Neural cell (in vitro differentiated cells): ENCODE measurements at regions not wholly inside any gene's neighbourhood (a gene's known extent, or its start where the extent isn't known, plus 50 kb on each side); places are given as distances from the start of the nearest gene placed in this dataset.

Experiments
- CTCF ChIP-seq: fragments of 450-650 bp; IDR thresholded peaks from 2 replicates; pipeline ENCODE4 v1.5.1; 2014; ENCODE audit warnings: antibody characterized with exemption, mild to moderate bottlenecking, moderate library complexity; ENCODE audit not compliant: poor library complexity, severe bottlenecking
- EP300 ChIP-seq: fragments of 450-650 bp; conservative IDR thresholded peaks from 2 replicates; pipeline ENCODE4 v1.6.1; 2014; ENCODE audit warnings: antibody characterized with exemption, mild to moderate bottlenecking, moderate library complexity; ENCODE audit not compliant: poor library complexity, severe bottlenecking
- EZH2 ChIP-seq: fragments of 200-600, 300-800 bp; shearing (Covaris generic), sonication (generic); IDR thresholded peaks from 2 replicates; pipeline ENCODE4 v1.6.1; 2014; ENCODE audit warnings: antibody characterized with exemption, low read length, borderline replicate concordance, mild to moderate bottlenecking; ENCODE audit not compliant: insufficient read depth, poor library complexity, severe bottlenecking
- POLR2AphosphoS5 ChIP-seq: IDR thresholded peaks from 2 replicates; pipeline ENCODE4 v1.6.1; 2012
- RAD21 ChIP-seq: fragments of 450-650 bp; conservative IDR thresholded peaks from 2 replicates; pipeline ENCODE4 v1.6.1; 2014; ENCODE audit warnings: antibody characterized with exemption, mild to moderate bottlenecking, moderate library complexity
- REST ChIP-seq: IDR thresholded peaks from 2 replicates; pipeline ENCODE4 v1.6.1; 2012; ENCODE audit warnings: borderline replicate concordance
- SMC3 ChIP-seq: fragments of 450-650 bp; conservative IDR thresholded peaks from 2 replicates; pipeline ENCODE4 v1.6.1; 2014; ENCODE audit warnings: antibody characterized with exemption, mild to moderate bottlenecking, moderate library complexity; ENCODE audit not compliant: poor library complexity
- TAF1 ChIP-seq: IDR thresholded peaks from 2 replicates; pipeline ENCODE4 v1.6.1; 2012; ENCODE audit warnings: low read depth

GRCh38 chr5:104198156-104198555, 635.6 kb upstream of the NUDT12 start:
- TF ChIP-seq CTCF = no peak
- no peak for TF ChIP-seq POLR2AphosphoS5
- no peak for TF ChIP-seq EP300
- TF ChIP-seq EZH2 = no peak
- TF ChIP-seq TAF1 = no peak
- TF ChIP-seq SMC3 = no peak
- TF ChIP-seq RAD21 = no peak
- TF ChIP-seq REST = no peak
